ENCODE measurements at regions not wholly inside any gene's neighbourhood (a gene's known extent, or its start where the extent isn't known, plus 50 kb on each side); places are given as distances from the start of the nearest gene placed in this dataset.

DNA sequence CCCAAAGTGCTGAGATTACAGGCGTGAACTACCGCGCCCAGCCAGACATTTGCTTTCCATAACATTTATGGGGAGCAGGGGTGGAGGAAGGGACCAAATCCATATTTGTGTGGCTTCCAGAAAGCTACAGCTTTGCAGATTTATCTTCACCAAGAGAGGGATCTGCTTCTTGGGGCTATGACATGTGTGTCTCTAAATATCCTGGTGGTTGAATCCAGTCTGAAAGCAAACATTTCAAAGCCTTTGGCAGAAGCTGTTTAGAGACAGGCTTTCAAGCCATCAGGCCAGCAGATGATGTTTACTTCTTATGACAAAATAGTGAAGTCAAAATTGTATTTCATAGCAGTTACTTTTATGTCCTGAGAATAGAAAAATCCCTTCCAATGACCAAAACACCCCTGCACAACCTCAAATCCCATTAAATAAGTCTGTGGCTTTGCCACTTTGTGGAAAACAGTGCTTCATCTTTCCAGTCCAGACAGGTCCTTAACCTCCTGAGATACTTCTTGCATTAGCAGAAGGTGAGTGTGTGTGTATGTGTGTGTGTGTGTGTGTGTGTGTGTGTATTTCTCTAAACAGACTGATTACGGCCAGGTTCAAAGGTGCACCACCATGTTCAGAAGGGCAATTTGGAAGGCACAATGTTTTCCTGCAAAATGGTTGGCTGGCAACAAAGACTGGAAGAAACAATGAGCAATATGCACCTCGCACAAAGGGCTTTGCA is 191.4 kb upstream of the LRIG1 start:
- TF ChIP-seq CTCF (conservative IDR thresholded peaks at IDR 0.05; ENCODE audit: low read depth, low read length) (no peak), EZH2 (IDR thresholded peaks at IDR 0.05; ENCODE audit: low read length, unreplicated experiment) (no peak)
